Osteocyte (in vitro differentiated cells): ENCODE measurements at regions not wholly inside any gene's neighbourhood (a gene's known extent, or its start where the extent isn't known, plus 50 kb on each side); places are given as distances from the start of the nearest gene placed in this dataset.
"Not testable (repeated sequence)": the region's sequence is repeated elsewhere in the genome, so short reads cannot be mapped to it uniquely, and the experiment has no call there.

Source experiments
- DNase-seq: peaks from one replicate; pipeline ENCODE4 v3.0.0; 2021; ENCODE audit warnings: mixed read lengths; ENCODE audit not compliant: unreplicated experiment; ENCODE audit errors: extremely low spot score
- H3K27ac Mint-ChIP-seq: one replicate; pipeline ENCODE4 v1.8.0; 2021; ENCODE audit warnings: mild to moderate bottlenecking, mixed read lengths; ENCODE audit not compliant: unreplicated experiment
- H3K27me3 Mint-ChIP-seq: one replicate; pipeline ENCODE4 v1.8.0; 2021; ENCODE audit warnings: mixed read lengths; ENCODE audit not compliant: unreplicated experiment
- H3K36me3 Mint-ChIP-seq: one replicate; pipeline ENCODE4 v1.8.0; 2021; ENCODE audit warnings: mixed read lengths; ENCODE audit not compliant: unreplicated experiment
- H3K4me1 Mint-ChIP-seq: one replicate; pipeline ENCODE4 v1.8.0; 2021; ENCODE audit warnings: mixed read lengths; ENCODE audit not compliant: unreplicated experiment
- H3K4me3 Mint-ChIP-seq: one replicate; pipeline ENCODE4 v1.8.0; 2021; ENCODE audit warnings: mild to moderate bottlenecking, moderate library complexity, mixed read lengths; ENCODE audit not compliant: unreplicated experiment
- H3K9me3 Mint-ChIP-seq: one replicate; pipeline ENCODE4 v1.8.0; 2021; ENCODE audit warnings: mixed read lengths; ENCODE audit not compliant: unreplicated experiment
- CTCF ChIP-seq: fragments of 200-600 bp; sonication (generic); IDR thresholded peaks from 2 replicates; pipeline ENCODE4 v1.5.0; 2021; ENCODE audit warnings: antibody characterized with exemption, mild to moderate bottlenecking, moderate library complexity

GRCh38 chr6:27126815-27127537, 120.5 kb upstream of the PRSS16 start:
- H3K9me3 Mint-ChIP-seq, result no peaks in the 10 kb centered on the region
- no peaks in the 10 kb centered on the region for H3K36me3 Mint-ChIP-seq
- DNase-seq, result peak; percentile 95
- no peaks in the 10 kb centered on the region for H3K27me3 Mint-ChIP-seq
- peak; percentile 90 for TF ChIP-seq CTCF
- peak overlapping the region; percentile 95 for H3K27ac Mint-ChIP-seq
- H3K4me1 Mint-ChIP-seq, result peaks cover 31% of the 10 kb centered on the region
- H3K4me3 Mint-ChIP-seq, result peak overlapping the region; percentile 82

GRCh38 chr6:27127874-27128273, 119.6 kb upstream of the PRSS16 start:
- H3K27ac Mint-ChIP-seq, result peak overlapping the region; percentile 95

GRCh38 chr6:27128311-27129094, 119.0 kb upstream of the PRSS16 start:
- H3K27ac Mint-ChIP-seq, result no peak overlapping the region
- no peak overlapping the region for H3K4me3 Mint-ChIP-seq
- no peak for TF ChIP-seq CTCF

More at GRCh38 chr6:27127874-27128273, 119.6 kb upstream of the PRSS16 start:
- not testable (repeated sequence) for H3K9me3 Mint-ChIP-seq, DNase-seq, H3K36me3 Mint-ChIP-seq, H3K27me3 Mint-ChIP-seq
- H3K4me3 Mint-ChIP-seq, result peak overlapping the region; percentile 82
- peaks cover 31% of the 10 kb centered on the region for H3K4me1 Mint-ChIP-seq

GRCh38 chr6:27129095-27129815, 118.2 kb upstream of the PRSS16 start:
- H3K4me1 Mint-ChIP-seq, result peaks cover 44% of the 10 kb centered on the region
- no peak for TF ChIP-seq CTCF
- H3K4me3 Mint-ChIP-seq, result no peak overlapping the region
- DNase-seq, result no peak
- no peaks in the 10 kb centered on the region for H3K36me3 Mint-ChIP-seq
- H3K9me3 Mint-ChIP-seq, result no peaks in the 10 kb centered on the region
- H3K27ac Mint-ChIP-seq, result no peak overlapping the region
- no peaks in the 10 kb centered on the region for H3K27me3 Mint-ChIP-seq

More at GRCh38 chr6:27128311-27129094, 119.0 kb upstream of the PRSS16 start:
- no peaks in the 10 kb centered on the region for H3K36me3 Mint-ChIP-seq
- no peaks in the 10 kb centered on the region for H3K27me3 Mint-ChIP-seq
- DNase-seq, result no peak
- no peaks in the 10 kb centered on the region for H3K9me3 Mint-ChIP-seq
- H3K4me1 Mint-ChIP-seq, result peaks cover 36% of the 10 kb centered on the region

GRCh38 chr6:27129917-27130316, 117.6 kb upstream of the PRSS16 start:
- no peak overlapping the region for H3K4me3 Mint-ChIP-seq
- H3K9me3 Mint-ChIP-seq, result no peaks in the 10 kb centered on the region
- DNase-seq, result no peak
- peaks cover 50% of the 10 kb centered on the region for H3K4me1 Mint-ChIP-seq
- TF ChIP-seq CTCF, result no peak
- no peak overlapping the region for H3K27ac Mint-ChIP-seq
- no peaks in the 10 kb centered on the region for H3K27me3 Mint-ChIP-seq
- H3K36me3 Mint-ChIP-seq, result no peaks in the 10 kb centered on the region
